ENCODE measurements at regions not wholly inside any gene's neighbourhood (a gene's known extent, or its start where the extent isn't known, plus 50 kb on each side); places are given as distances from the start of the nearest gene placed in this dataset.

- Histone ChIP-seq H3K4me1 (peaks cover 0 to 9% (median 0%) of the 10 kb centered on the region in 4 donors), H3K4me3 (no peak overlapping the region), H3K27ac (no peak overlapping the region), H3K27me3 (no peaks in the 10 kb centered on the region), H3K36me3 (no peaks in the 10 kb centered on the region), H3K9me3 (no peaks in the 10 kb centered on the region)
- intact Hi-C loops (cut with DNase I; ENCODE audit: low total_unique reads), result no loop called here
- DNase-seq, result no peak
- TF ChIP-seq CTCF (IDR thresholded peaks at IDR 0.05), result no peak
Measured at GRCh38 chr4:126209147-126209546, 894.4 kb downstream of the FAT4 start.

GRCh38 chr4:126213996-126214395, 899.2 kb downstream of the FAT4 start:
- H3K36me3 ChIP-seq, result no peaks in the 10 kb centered on the region
- no peak overlapping the region for H3K27ac ChIP-seq
- intact Hi-C loops (cut with DNase I; ENCODE audit: low total_unique reads), result no loop called here
- H3K4me3 ChIP-seq, result no peak overlapping the region
- H3K27me3 ChIP-seq, result no peaks in the 10 kb centered on the region
- H3K4me1 ChIP-seq, result peaks cover 0 to 4% (median 0%) of the 10 kb centered on the region in 4 donors
- DNase-seq, result no peak
- no peaks in the 10 kb centered on the region for H3K9me3 ChIP-seq
- TF ChIP-seq CTCF (IDR thresholded peaks at IDR 0.05), result no peak

- Histone ChIP-seq H3K27ac (no peak overlapping the region), H3K4me3 (no peak overlapping the region), H3K27me3 (no peaks in the 10 kb centered on the region), H3K4me1 (no peaks in the 10 kb centered on the region), H3K36me3 (no peaks in the 10 kb centered on the region), H3K9me3 (no peaks in the 10 kb centered on the region)
- no peak for DNase-seq
- intact Hi-C loops (cut with DNase I; ENCODE audit: low total_unique reads), result no loop called here
- no peak for TF ChIP-seq CTCF (IDR thresholded peaks at IDR 0.05)
Measured at GRCh38 chr4:126215759-126216158, 901.0 kb downstream of the FAT4 start.

- Histone ChIP-seq H3K9me3 (no peaks in the 10 kb centered on the region), H3K27ac (no peak overlapping the region), H3K36me3 (no peaks in the 10 kb centered on the region), H3K4me1 (peaks cover 0 to 2% (median 0%) of the 10 kb centered on the region in 4 donors), H3K27me3 (no peaks in the 10 kb centered on the region), H3K4me3 (no peak overlapping the region)
- intact Hi-C loops (cut with DNase I; ENCODE audit: low total_unique reads), result no loop called here
- TF ChIP-seq CTCF (IDR thresholded peaks at IDR 0.05), result no peak
- no peak for DNase-seq
Measured at GRCh38 chr4:126216611-126217010, 901.9 kb downstream of the FAT4 start.

- Histone ChIP-seq H3K4me1 (peaks cover 0 to 4% (median 0%) of the 10 kb centered on the region in 4 donors), H3K27me3 (no peaks in the 10 kb centered on the region), H3K4me3 (no peak overlapping the region), H3K36me3 (no peaks in the 10 kb centered on the region), H3K27ac (no peak overlapping the region), H3K9me3 (no peaks in the 10 kb centered on the region)
- DNase-seq, result no peak
- intact Hi-C loops (cut with DNase I; ENCODE audit: low total_unique reads), result no loop called here
- TF ChIP-seq CTCF (IDR thresholded peaks at IDR 0.05), result no peak
Measured at GRCh38 chr4:126221282-126221681, 906.5 kb downstream of the FAT4 start.

GRCh38 chr4:126221717-126222340, 907.1 kb downstream of the FAT4 start:
- DNase-seq, result no peak
- Histone ChIP-seq H3K27ac (no peak overlapping the region), H3K4me3 (no peak overlapping the region)

More at GRCh38 chr4:126221717-126222340, 907.1 kb downstream of the FAT4 start:
- no peak for TF ChIP-seq CTCF (IDR thresholded peaks at IDR 0.05)
- no peaks in the 10 kb centered on the region for H3K36me3 ChIP-seq
- peaks cover 0 to 4% (median 0%) of the 10 kb centered on the region in 4 donors for H3K4me1 ChIP-seq
- H3K9me3 ChIP-seq, result no peaks in the 10 kb centered on the region
- intact Hi-C loops (cut with DNase I; ENCODE audit: low total_unique reads), result no loop called here
- H3K27me3 ChIP-seq, result no peaks in the 10 kb centered on the region
